Urothelium cell line (cell line): ENCODE measurements at regions not wholly inside any gene's neighbourhood (a gene's known extent, or its start where the extent isn't known, plus 50 kb on each side); places are given as distances from the start of the nearest gene placed in this dataset.
A peak's percentile ranks its signal among the peaks of the same experiment; 100 is the strongest.
"Not testable (repeated sequence)": the region's sequence is repeated elsewhere in the genome, so short reads cannot be mapped to it uniquely, and the experiment has no call there.

Experiments
- DNase-seq: peaks from one replicate; pipeline ENCODE4 v3.0.0; 2011; ENCODE audit warnings: low spot score, mixed read lengths
- FAIRE-seq: peaks from 2 replicates; lab custom pipeline; 2011; peaks lifted over from hg19 to GRCh38; lab: Jason Lieb, UNC

DNA sequence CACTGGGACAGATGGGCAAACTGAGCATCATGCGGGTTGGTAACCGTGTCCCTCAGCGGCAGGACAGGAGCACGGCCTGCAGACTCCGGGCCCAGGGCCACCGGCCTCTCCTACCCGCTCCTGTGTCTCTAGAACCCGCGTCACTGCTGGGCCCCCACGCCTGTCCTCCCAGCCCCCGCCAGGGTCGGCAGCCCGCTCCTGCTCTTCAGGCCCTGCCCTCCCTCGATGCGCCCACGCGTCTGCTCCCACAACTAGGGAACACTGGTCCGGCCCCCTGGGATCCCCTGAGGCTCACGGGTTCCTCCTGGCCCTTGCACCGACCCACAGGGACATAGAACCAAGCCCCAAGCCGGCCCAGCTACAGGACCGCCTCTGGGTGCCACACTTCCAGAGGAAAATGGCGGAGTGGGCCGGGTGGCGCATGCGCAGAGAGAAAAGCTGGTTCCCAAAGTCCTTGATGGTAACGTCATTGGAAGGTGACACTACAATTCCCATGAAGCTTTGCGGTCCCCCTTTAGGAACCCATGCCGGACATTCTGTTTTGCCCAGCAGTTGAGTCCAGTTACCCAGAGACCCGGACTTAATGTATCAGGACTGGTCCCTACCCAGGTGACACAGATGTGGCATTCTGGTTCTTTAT is 2712.5 kb upstream of the OR11H1 start:
- FAIRE-seq = not testable (repeated sequence)
- peak; percentile 65 for DNase-seq
